MM.1S (cell line): ENCODE measurements at regions not wholly inside any gene's neighbourhood (a gene's known extent, or its start where the extent isn't known, plus 50 kb on each side); places are given as distances from the start of the nearest gene placed in this dataset.
A peak's percentile ranks its signal among the peaks of the same experiment; 100 is the strongest.

Source experiments
- DNase-seq: peaks from one replicate; pipeline ENCODE4 v3.0.0-alpha.2; 2015
- H2AFZ ChIP-seq: fragments of 300-600 bp; sonication (generic); 2 replicates; pipeline ENCODE4 v1.6.0; 2016; ENCODE audit warnings: antibody characterized with exemption, low read length
- H3F3A ChIP-seq: fragments of 300-600 bp; sonication (generic); 2 replicates; pipeline ENCODE4 v1.6.1; 2016; ENCODE audit warnings: mild to moderate bottlenecking, antibody characterized with exemption, low read length, moderate library complexity, mixed read lengths; ENCODE audit not compliant: insufficient read depth
- H3K27ac ChIP-seq: fragments of 300-600 bp; sonication (generic); 2 replicates; pipeline ENCODE4 v1.5.1; 2016; ENCODE audit warnings: mild to moderate bottlenecking, low read length
- H3K27me3 ChIP-seq: fragments of 300-600 bp; sonication (generic); replicated peaks from 2 replicates; pipeline ENCODE4 v1.6.0; 2016; ENCODE audit warnings: low read length; ENCODE audit not compliant: insufficient read depth
- H3K36me3 ChIP-seq: fragments of 300-600 bp; sonication (generic); replicated peaks from 2 replicates; pipeline ENCODE4 v1.6.1; 2016; ENCODE audit warnings: mild to moderate bottlenecking, low read length, mixed read lengths; ENCODE audit not compliant: insufficient read depth
- H3K4me1 ChIP-seq: fragments of 300-600 bp; sonication (generic); 2 replicates; pipeline ENCODE4 v1.6.1; 2016; ENCODE audit warnings: low read length, mixed read lengths
- H3K4me2 ChIP-seq: fragments of 300-600 bp; sonication (generic); 2 replicates; pipeline ENCODE4 v1.6.0; 2016; ENCODE audit warnings: low read depth, low read length
- H3K4me3 ChIP-seq: fragments of 300-600 bp; sonication (generic); 2 replicates; pipeline ENCODE4 v1.5.1; 2016; ENCODE audit warnings: low read length, mixed read lengths
- H3K79me2 ChIP-seq: fragments of 300-600 bp; sonication (generic); 2 replicates; pipeline ENCODE4 v1.6.1; 2016; ENCODE audit warnings: mixed run types, low read length, mixed read lengths
- H3K9ac ChIP-seq: fragments of 300-600 bp; sonication (generic); 2 replicates; pipeline ENCODE4 v1.6.1; 2016; ENCODE audit warnings: low read length, mixed read lengths
- H3K9me2 ChIP-seq: fragments of 300-600 bp; sonication (generic); replicated peaks from 2 replicates; pipeline ENCODE4 v1.6.1; 2016; ENCODE audit warnings: mild to moderate bottlenecking, low read length, mixed read lengths; ENCODE audit not compliant: insufficient read depth
- H3K9me3 ChIP-seq: fragments of 300-600 bp; sonication (generic); replicated peaks from 2 replicates; pipeline ENCODE4 v1.6.1; 2016; ENCODE audit warnings: mild to moderate bottlenecking, low read length, mixed read lengths; ENCODE audit not compliant: insufficient read depth
- H4K20me1 ChIP-seq: fragments of 300-600 bp; sonication (generic); 2 replicates; pipeline ENCODE4 v1.6.1; 2016; ENCODE audit warnings: mild to moderate bottlenecking, low read length, moderate library complexity, mixed read lengths; ENCODE audit not compliant: insufficient read depth
- EZH2 ChIP-seq: fragments of 300-600 bp; sonication (generic); optimal IDR thresholded peaks from 2 replicates; pipeline ENCODE3; 2017; ENCODE audit warnings: low read depth, mild to moderate bottlenecking, antibody characterized with exemption, low read length, mixed read lengths
- EZH2phosphoT487 ChIP-seq: fragments of 300-600 bp; sonication (generic); IDR thresholded peaks from 2 replicates; pipeline ENCODE4 v1.6.1; 2018; ENCODE audit warnings: antibody characterized with exemption, low read length
- TF ChIP-seq, protein P1 (sequence below): fragments of 300-600 bp; sonication (generic); IDR thresholded peaks from 2 replicates; pipeline ENCODE4 v1.5.1; 2016; ENCODE audit warnings: antibody characterized with exemption, low read length, mixed read lengths

DNA sequence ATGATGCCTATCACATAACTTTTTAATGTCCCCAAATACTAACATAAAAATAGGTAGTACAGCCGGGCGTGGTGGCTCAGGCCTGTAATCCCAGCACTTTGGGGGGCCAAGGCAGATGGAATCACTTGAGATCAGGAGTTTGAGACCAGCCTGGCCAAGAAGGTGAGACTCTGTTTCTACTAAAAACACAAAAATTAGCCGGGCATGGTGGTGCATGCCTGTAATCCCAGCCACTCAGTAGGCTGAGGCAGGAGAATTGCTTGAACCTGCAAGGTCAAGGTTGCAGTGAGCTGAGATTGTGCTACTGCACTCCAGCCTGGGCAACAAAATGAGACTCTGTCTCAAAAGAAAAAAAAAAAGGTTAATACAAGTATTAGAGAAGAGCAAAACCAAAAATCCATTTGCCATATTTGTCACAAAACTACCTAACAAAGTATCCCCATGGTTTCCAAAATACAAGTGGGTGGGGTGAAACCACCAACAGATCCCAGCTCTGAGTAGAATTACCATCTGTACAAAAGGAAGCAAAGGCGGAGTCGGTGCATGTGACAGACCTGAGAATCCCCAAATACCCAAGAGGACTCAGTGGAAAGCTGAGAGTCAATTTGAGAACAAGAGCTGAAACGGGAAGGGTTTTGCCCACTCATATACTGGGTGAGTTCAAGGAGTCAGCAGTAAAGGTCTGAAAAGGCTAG, 113.2 kb downstream of the TOMM20 start:
- Histone ChIP-seq H2AFZ (no peak overlapping the region), H3K4me2 (peak overlapping the region; percentile 6; the same call in 1 of the 2 replicates), H3K27ac (peak overlapping the region; percentile 71), H3K79me2 (no peaks in the 10 kb centered on the region), H3K9ac (peak overlapping the region; percentile 23; the same call in 1 of the 2 replicates), H3K9me3 (no peaks in the 10 kb centered on the region), H3K9me2 (no peaks in the 10 kb centered on the region), H3K27me3 (no peaks in the 10 kb centered on the region; the same call in 1 of the 2 replicates), H3K4me1 (peaks cover 36% of the 10 kb centered on the region), H3K36me3 (no peaks in the 10 kb centered on the region), H4K20me1 (no peaks in the 10 kb centered on the region), H3K4me3 (no peak overlapping the region), H3F3A (peaks cover 26% of the 10 kb centered on the region)
- TF ChIP-seq EZH2 (no peak), EZH2phosphoT487 (no peak)
- TF ChIP-seq, protein P1, sequence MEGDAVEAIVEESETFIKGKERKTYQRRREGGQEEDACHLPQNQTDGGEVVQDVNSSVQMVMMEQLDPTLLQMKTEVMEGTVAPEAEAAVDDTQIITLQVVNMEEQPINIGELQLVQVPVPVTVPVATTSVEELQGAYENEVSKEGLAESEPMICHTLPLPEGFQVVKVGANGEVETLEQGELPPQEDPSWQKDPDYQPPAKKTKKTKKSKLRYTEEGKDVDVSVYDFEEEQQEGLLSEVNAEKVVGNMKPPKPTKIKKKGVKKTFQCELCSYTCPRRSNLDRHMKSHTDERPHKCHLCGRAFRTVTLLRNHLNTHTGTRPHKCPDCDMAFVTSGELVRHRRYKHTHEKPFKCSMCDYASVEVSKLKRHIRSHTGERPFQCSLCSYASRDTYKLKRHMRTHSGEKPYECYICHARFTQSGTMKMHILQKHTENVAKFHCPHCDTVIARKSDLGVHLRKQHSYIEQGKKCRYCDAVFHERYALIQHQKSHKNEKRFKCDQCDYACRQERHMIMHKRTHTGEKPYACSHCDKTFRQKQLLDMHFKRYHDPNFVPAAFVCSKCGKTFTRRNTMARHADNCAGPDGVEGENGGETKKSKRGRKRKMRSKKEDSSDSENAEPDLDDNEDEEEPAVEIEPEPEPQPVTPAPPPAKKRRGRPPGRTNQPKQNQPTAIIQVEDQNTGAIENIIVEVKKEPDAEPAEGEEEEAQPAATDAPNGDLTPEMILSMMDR, result no peak
- DNase-seq, result peak; percentile 29

DNA sequence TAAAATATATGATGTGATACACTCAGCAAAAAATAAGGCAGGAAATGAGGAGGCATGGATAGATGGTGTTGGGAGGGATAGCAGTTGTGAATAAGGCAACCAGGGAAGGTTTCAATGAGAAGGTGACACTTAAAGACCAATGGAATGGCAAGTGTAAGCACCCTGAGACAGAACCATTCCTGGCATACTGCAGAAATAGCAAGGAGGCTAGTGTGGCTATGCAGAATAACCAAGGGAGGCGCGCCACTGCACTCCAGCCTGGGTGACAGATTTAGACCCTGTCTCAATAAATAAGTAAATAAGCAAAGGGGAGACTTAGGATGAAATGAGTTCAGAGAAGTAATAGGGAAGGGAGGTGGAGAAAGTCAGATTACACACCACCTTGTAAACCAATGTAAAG, 113.9 kb downstream of the TOMM20 start:
- Histone ChIP-seq H3F3A (peaks cover 28% of the 10 kb centered on the region), H3K36me3 (no peaks in the 10 kb centered on the region), H3K4me2 (no peak overlapping the region), H4K20me1 (no peaks in the 10 kb centered on the region), H3K27ac (no peak overlapping the region; the same call in 1 of the 2 replicates), H3K9ac (no peak overlapping the region), H3K9me2 (no peaks in the 10 kb centered on the region), H2AFZ (no peak overlapping the region), H3K4me3 (no peak overlapping the region), H3K9me3 (no peaks in the 10 kb centered on the region), H3K27me3 (no peaks in the 10 kb centered on the region; the same call in 1 of the 2 replicates), H3K4me1 (peaks cover 37% of the 10 kb centered on the region), H3K79me2 (no peaks in the 10 kb centered on the region)
- no peak for DNase-seq
- TF ChIP-seq EZH2phosphoT487, result no peak
- TF ChIP-seq, protein P1, result no peak

- Histone ChIP-seq H3K4me3 (no peak overlapping the region), H3K27ac (no peak overlapping the region), H3K27me3 (no peaks in the 10 kb centered on the region; the same call in 1 of the 2 replicates), H4K20me1 (no peaks in the 10 kb centered on the region), H3K79me2 (no peaks in the 10 kb centered on the region), H3K36me3 (no peaks in the 10 kb centered on the region), H3F3A (peaks cover 37% of the 10 kb centered on the region), H3K9me2 (no peaks in the 10 kb centered on the region), H3K9me3 (no peaks in the 10 kb centered on the region), H3K9ac (no peak overlapping the region), H2AFZ (no peak overlapping the region), H3K4me1 (peaks cover 50% of the 10 kb centered on the region), H3K4me2 (no peak overlapping the region)
- no peak for DNase-seq
- TF ChIP-seq EZH2phosphoT487 (no peak), EZH2 (no peak)
- TF ChIP-seq, protein P1, result no peak
These were observed 115.1 kb downstream of the TOMM20 start for GRCh38 chr1:235013512-235013911.
